ENCODE measurements at regions not wholly inside any gene's neighbourhood (a gene's known extent, or its start where the extent isn't known, plus 50 kb on each side); places are given as distances from the start of the nearest gene placed in this dataset.

GRCh38 chr7:69038915-69039314 is 559.4 kb upstream of the AUTS2 start:
- Histone ChIP-seq H3K4ac (ENCODE audit: low read depth, low read length) (no peak overlapping the region), H3K9me1 (ENCODE audit: insufficient read depth, low read length) (no peaks in the 10 kb centered on the region), H2BK120ac (ENCODE audit: low read depth, low read length) (no peak overlapping the region), H4K5ac (ENCODE audit: low read depth, low read length) (no peak overlapping the region), H3K18ac (ENCODE audit: low read depth, low read length) (no peak overlapping the region), H2BK15ac (ENCODE audit: low read depth, low read length) (no peak overlapping the region), H3K27ac (ENCODE audit: insufficient read depth, low read length) (no peak overlapping the region), H2BK5ac (ENCODE audit: low read depth, low read length, poor library complexity, severe bottlenecking) (no peak overlapping the region), H3K79me1 (ENCODE audit: low read depth in 1 of 2, low read length in 2 of 2) (no peaks in the 10 kb centered on the region), H3K4me1 (ENCODE audit: control insufficient read depth, insufficient read depth, low read length) (no peaks in the 10 kb centered on the region), H3K27me3 (ENCODE audit: control insufficient read depth, insufficient read depth, low read length) (no peaks in the 10 kb centered on the region), H3K14ac (replicated peaks; ENCODE audit: low read depth, low read length) (no peak overlapping the region), H3K9me3 (ENCODE audit: control insufficient read depth, insufficient read depth, low read length) (peaks cover 5% of the 10 kb centered on the region), H3K23ac (ENCODE audit: low read depth, low read length) (no peak overlapping the region), H2AK5ac (ENCODE audit: low read depth, low read length) (no peak overlapping the region), H3K9ac (ENCODE audit: low read depth, low read length) (no peak overlapping the region), H2AK9ac (replicated peaks; ENCODE audit: low read depth, low read length, poor library complexity) (no peak overlapping the region), H3K36me3 (ENCODE audit: control insufficient read depth, insufficient read depth, low read length) (no peaks in the 10 kb centered on the region), H4K91ac (ENCODE audit: insufficient read depth, low read depth, low read length) (no peak overlapping the region), H4K8ac (ENCODE audit: low read depth in 2 of 2, low read length in 2 of 2) (no peak overlapping the region), H4K20me1 (ENCODE audit: insufficient read depth, low read length) (no peaks in the 10 kb centered on the region), H3K4me3 (ENCODE audit: insufficient read depth, low read depth, low read length) (no peak overlapping the region), H3K56ac (ENCODE audit: extremely low read depth, insufficient read depth, low read length) (no peak overlapping the region), H3K4me2 (ENCODE audit: low read depth, low read length) (no peak overlapping the region), H2AFZ (replicated peaks; ENCODE audit: low read length, poor library complexity) (no peak overlapping the region), H2BK20ac (ENCODE audit: low read depth, low read length) (no peak overlapping the region)
- no CpG with 5 or more reads among the region's 1 CpG for WGBS, 2 experiments (ENCODE audit: extremely low coverage in 2 of 2, insufficient read length in 1 of 2)
- dilution Hi-C loops (cut with HindIII; ENCODE audit: low sequenced_read_pairs, unreplicated experiment): no loop called here
- ATAC-seq (ENCODE audit: low read depth): no peak
- CTCF ChIA-PET: no interaction called here
- TF ChIP-seq MAZ (IDR thresholded peaks at IDR 0.05; ENCODE audit: borderline replicate concordance, low read depth, low read length): no peak
- TF ChIP-seq RFX5 (IDR thresholded peaks at IDR 0.05; ENCODE audit: low read depth, low read length): no peak
- peak; percentile 86 for TF ChIP-seq MAFK (IDR thresholded peaks at IDR 0.05; ENCODE audit: low read depth, low read length)
- TF ChIP-seq ELK1 (IDR thresholded peaks at IDR 0.05; ENCODE audit: borderline replicate concordance, low read depth, low read length): no peak
- intact Hi-C loops (cut with micrococcal nuclease): no loop called here
- no peak for DNase-seq
- POLR2A ChIA-PET (ENCODE audit: unreplicated experiment): no interaction called here
- in situ Hi-C loops (cut with MboI; ENCODE audit: low sequenced_read_pairs): no loop called here
- BruUV-seq (replicated peaks): no TSS peak

Measured in IMR-90 (cell line).